Activated naive CD4-positive, alpha-beta T cell treated with anti-CD3 and anti-CD28 coated beads, Interleukin-2, amount 50 U/mL, for 72 hours (primary cell): ENCODE measurements at regions not wholly inside any gene's neighbourhood (a gene's known extent, or its start where the extent isn't known, plus 50 kb on each side); places are given as distances from the start of the nearest gene placed in this dataset.
"Not testable (repeated sequence)": the region's sequence is repeated elsewhere in the genome, so short reads cannot be mapped to it uniquely, and the experiment has no call there.

ENCODE experiments used
- ATAC-seq, 2 donors: fragments of 150-1000 bp; cut with Tn5 transposase; 2 replicates each; pipeline ENCODE4 v1.10.0; 2021; ENCODE audit warnings: mild to moderate bottlenecking in 2 of 2, moderate library complexity in 2 of 2
- DNase-seq, 2 donors: peaks; one replicate each; pipeline ENCODE4 v3.0.0; 2021 to 2022; ENCODE audit warnings: low spot score in 2 of 2
- H3K27ac Mint-ChIP-seq, 2 donors: one replicate each; pipeline ENCODE4 v1.8.0; 2022; ENCODE audit warnings: mild to moderate bottlenecking in 2 of 2, mixed read lengths in 2 of 2
- H3K36me3 Mint-ChIP-seq, 2 donors: one replicate each; pipeline ENCODE4 v1.8.0; 2022; ENCODE audit warnings: mixed read lengths in 2 of 2
- H3K9me3 Mint-ChIP-seq, 2 donors: one replicate each; pipeline ENCODE4 v1.8.0; 2022; ENCODE audit warnings: mixed read lengths in 2 of 2

DNA sequence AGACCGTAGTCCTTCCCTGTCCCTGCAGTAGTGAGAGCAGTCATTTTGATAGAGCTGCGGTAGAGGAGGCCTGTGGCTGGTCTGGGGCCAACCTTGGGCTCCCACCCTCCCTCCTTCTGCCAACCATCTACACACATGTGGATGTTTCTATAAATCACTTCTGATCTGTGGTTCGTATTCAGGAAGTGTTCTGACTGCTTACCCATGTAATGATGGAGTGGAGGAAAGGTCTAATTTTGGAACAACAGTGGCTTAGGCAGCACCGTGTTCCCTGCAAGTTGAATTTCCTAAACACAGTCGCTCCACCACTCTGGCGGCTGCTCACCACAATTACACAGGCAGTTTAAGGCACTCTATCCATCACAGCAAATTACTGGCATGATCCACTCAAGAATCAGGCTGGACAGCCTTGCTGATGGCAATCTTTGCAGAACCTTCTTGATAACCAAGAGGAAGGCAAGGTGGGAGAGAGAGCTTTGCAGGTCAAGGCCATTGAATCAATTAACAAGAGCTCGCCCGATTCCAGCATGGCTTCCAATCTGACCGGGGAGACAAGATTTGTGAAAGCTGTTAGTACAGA is 104.7 kb upstream of the VEPH1 start:
- no peaks in the 10 kb centered on the region for H3K36me3 Mint-ChIP-seq
- DNase-seq: no peak
- no peaks in the 10 kb centered on the region for H3K9me3 Mint-ChIP-seq
- H3K27ac Mint-ChIP-seq: no peak overlapping the region
- no peak for ATAC-seq

DNA sequence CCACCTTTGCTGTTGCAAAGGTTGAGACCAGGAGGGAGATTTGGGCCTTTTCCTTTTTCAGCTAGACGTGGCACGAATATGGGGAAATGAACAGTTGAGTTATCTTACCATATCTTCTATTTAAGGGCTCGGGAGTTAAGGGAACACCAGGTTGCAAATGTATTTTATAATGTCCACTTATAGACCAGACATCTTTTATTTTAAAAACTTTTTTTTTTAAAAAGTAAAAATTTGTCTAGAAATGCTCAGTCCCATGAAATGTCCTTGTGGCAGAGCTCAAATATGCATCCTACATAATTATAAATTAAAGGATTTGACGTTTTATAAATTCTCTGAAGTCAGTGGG is 103.6 kb upstream of the VEPH1 start:
- no peaks in the 10 kb centered on the region for H3K36me3 Mint-ChIP-seq

DNA sequence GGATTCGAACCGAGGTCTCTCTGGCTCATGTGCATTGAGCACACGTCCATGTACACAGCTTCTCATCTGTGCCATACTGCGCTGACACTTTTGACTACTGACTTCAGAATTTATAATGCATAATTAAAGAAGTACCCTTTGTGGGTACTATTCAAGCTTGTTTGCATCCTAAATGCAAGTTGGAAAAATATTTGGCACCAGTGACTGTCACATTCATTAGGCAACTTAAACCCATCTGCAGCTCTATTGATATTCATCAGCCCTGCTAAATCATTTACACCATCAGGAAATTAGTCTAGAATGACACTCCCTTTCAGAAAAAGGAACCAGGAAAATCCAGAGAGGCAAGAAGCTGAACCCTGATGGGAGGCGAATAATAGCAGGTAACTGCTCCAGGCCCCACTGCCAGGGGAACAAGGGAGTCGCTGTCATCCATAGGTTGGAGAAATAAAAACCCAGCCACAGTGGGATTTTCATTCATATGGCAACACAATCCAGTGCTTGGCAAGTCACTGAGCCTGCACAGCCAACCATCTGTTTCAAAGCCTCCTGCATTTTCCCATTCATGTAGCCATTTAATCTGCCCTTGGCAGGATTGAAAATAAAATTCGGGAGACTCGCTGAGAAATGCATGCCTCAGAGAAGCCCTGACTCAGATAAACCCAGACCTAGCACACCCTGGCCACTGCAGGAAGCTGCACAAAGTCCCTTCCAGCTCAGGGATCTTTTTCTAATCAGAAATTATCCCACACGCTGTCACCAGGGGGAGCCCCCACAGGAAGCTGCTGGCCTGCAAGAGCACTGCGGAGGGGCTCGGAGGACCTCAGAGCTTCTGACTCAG is 103.0 kb upstream of the VEPH1 start:
- Mint-ChIP-seq H3K9me3 (no peaks in the 10 kb centered on the region), H3K36me3 (no peaks in the 10 kb centered on the region), H3K27ac (peak overlapping the region in 1 of 2 donors; percentile 9)
- ATAC-seq (peak; percentile 89 to 92), DNase-seq (peak; percentile 57 to 74)

More for the DNA sequence above, 103.6 kb upstream of the VEPH1 start:
- no peak for DNase-seq
- Mint-ChIP-seq H3K9me3 (no peaks in the 10 kb centered on the region), H3K27ac (peak overlapping the region in 1 of 2 donors; percentile 9)
- ATAC-seq: no peak

DNA sequence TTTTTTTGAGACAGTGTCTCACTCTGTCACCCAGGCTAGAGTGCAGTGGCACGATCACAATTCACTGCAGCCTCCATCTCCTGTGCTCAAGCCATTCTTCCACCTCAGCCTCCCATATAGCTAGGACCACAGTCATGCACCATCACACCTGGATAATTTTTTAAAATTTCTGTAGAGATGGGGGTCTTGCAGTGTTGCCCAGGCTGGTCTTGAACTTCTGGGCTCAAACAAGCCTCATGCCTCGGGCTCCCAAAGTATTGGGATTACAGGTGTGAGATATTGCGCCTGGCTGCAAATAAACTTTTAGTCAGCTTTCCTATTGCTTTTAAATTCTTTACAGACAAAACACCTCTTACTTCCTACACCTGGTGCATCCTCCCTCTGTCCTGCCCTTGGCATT is 102.1 kb upstream of the VEPH1 start:
- ATAC-seq: no peak
- no peaks in the 10 kb centered on the region for H3K36me3 Mint-ChIP-seq
- no peaks in the 10 kb centered on the region for H3K9me3 Mint-ChIP-seq

DNA sequence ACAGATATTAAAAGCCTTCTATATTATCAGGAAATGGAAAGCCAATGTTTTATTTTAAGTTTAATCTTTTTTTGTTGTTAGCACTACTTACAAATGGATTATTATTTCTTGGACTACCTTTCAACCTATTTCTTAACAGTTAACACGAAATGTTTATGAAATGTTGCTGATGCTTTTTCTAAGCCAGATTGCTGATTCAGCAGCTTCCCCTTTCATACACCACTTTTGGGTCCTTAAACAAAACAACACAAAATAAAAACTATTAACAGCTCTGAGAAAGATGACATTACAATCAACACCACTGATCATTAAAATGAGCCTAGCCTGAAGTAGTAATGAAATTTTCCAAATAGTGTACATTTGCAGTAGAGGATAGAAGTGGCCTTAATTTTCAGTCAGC is 99.2 kb upstream of the VEPH1 start:
- Mint-ChIP-seq H3K9me3 (no peaks in the 10 kb centered on the region), H3K36me3 (no peaks in the 10 kb centered on the region), H3K27ac (no peak overlapping the region)
- no peak for DNase-seq
- no peak for ATAC-seq

More for the DNA sequence above, 102.1 kb upstream of the VEPH1 start:
- H3K27ac Mint-ChIP-seq: no peak overlapping the region
- DNase-seq: no peak

DNA sequence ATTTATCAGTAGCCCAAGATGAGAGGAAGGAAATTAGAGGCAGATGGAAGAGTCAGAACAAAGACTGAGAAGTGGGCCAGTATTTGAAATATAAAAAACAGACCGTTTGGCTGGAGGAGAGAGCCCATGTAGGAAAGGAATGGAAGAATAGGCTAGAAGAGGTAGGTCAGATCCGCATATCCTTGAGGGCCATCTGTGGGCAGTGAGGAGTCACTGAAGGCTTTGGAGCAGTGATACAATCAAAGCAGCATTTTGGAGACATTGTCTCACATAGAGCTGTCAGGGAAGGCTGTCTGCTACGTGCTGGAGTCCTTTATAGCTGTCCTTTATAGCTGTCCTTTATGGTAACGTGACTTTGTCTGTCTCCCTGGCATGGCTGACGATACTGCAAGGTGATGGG is 92.0 kb upstream of the VEPH1 start:
- DNase-seq (no peak), ATAC-seq (no peak)
- no peaks in the 10 kb centered on the region for H3K36me3 Mint-ChIP-seq
- no peaks in the 10 kb centered on the region for H3K9me3 Mint-ChIP-seq
- no peak overlapping the region for H3K27ac Mint-ChIP-seq

DNA sequence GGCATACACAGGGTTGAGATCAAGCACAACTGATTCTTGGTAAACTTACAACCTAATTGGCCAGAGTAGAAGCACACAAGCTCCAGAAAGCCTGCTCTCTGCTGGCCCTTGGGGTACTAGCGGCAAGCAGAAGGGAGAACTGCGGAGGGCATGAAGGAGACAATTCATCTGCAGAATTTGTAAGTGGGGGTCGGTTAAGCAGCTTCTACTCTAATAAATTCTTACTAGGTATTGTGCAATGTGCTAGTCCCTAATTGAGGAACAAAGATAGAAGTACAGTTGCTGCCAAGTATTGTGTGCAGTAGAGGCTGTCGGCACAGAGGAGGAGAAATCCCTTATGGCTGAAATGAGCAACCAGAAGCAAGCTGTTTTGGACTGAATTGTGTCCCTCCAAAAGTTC is 91.2 kb upstream of the VEPH1 start:
- Mint-ChIP-seq H3K27ac (no peak overlapping the region), H3K36me3 (no peaks in the 10 kb centered on the region), H3K9me3 (no peaks in the 10 kb centered on the region)
- no peak for ATAC-seq
- DNase-seq: no peak

DNA sequence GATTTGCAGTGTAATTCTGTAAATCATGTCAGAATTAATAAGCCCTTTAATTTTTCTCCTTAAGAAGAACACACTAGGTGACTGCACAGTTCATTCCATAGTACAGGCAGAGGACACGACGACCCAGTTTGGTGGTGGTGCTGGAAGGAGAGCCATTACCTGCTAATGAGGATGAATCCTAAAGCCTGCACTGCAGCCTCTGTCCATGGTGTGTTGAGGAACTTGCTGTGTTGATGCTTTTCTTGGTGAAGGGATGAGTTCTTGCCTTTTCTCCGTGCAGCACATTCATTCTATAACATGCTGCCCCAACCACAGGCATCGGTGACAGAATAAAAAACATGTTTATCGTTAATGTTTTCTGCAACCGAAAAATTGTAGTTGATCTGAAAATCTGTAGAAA is 89.6 kb upstream of the VEPH1 start:
- H3K27ac Mint-ChIP-seq: no peak overlapping the region
- ATAC-seq (no peak), DNase-seq (no peak)
- H3K36me3 Mint-ChIP-seq: no peaks in the 10 kb centered on the region
- H3K9me3 Mint-ChIP-seq: no peaks in the 10 kb centered on the region

DNA sequence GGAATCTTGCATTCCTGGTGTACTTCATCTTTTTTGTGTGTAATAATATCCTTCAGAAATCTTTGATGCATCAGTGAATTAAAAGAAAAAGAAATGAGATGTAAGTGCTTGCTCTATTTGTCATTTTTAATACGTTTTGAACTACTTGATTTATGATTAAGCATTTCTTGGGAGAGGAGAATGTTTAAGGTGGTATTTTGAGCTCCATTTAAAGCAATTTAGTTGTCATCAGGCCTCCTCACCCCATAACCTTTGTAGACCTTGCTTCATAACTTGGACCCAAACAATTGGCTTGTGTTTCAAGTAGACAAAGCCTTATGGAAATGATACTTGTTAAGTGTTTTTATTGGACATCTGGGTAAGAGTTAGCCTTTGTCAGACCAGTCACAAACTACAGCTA is 87.1 kb upstream of the VEPH1 start:
- H3K9me3 Mint-ChIP-seq: no peaks in the 10 kb centered on the region
- H3K36me3 Mint-ChIP-seq: no peaks in the 10 kb centered on the region
- DNase-seq (no peak), ATAC-seq (no peak)
- no peak overlapping the region for H3K27ac Mint-ChIP-seq

DNA sequence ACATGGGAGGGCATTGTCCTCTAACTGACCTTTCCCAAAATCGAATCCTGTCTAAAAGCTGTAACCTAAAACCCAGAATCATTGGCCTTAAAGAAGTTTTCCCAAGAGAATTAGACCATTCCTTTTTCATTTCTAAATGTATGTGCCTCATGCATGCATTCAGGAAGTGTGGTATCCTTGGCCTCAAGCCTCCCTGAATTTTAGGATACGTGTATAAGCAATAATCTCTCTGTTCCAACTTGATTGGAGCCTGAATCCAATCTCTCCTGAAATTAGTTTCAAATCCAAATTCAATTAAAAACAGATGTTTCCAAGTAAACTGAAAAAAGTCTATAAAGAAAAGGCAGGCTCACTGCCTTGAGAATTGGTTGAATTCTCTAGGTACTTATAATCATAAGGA is 86.0 kb upstream of the VEPH1 start:
- ATAC-seq (no peak), DNase-seq (no peak)
- Mint-ChIP-seq H3K27ac (no peak overlapping the region), H3K36me3 (no peaks in the 10 kb centered on the region), H3K9me3 (no peaks in the 10 kb centered on the region)

DNA sequence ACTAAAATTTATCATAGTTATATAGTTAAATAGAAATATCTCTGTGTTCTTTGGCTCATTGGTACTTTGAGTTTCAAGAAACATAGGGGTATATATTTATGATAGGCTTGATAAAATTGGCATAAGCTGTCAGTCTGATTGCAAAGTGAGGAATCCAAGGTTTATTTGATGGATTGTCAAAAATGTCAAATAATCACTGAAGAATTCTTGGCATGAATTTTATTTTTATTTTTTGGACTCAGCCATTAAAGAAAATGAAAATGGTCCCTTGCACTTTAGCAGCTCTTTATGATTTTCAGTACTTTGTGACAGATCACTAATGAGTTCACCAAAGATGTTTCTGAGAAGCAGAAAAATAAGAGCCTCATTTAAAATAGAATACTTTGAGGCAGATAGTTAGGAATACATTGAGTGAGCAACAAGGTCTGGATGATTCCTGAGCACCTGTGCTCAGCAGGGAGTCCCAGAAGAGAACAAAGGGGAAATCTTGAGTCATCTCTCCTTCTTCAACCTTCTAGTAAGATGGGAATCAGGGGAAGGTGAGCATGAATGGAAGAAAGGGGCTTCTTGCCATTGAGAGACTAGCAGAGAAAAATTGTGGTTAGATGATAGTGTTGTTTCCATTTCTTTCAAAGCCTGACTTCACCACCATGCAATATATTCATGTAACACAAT is 85.3 kb upstream of the VEPH1 start:
- H3K36me3 Mint-ChIP-seq: no peaks in the 10 kb centered on the region
- ATAC-seq (no peak), DNase-seq (no peak)
- H3K27ac Mint-ChIP-seq: no peak overlapping the region
- no peaks in the 10 kb centered on the region for H3K9me3 Mint-ChIP-seq

DNA sequence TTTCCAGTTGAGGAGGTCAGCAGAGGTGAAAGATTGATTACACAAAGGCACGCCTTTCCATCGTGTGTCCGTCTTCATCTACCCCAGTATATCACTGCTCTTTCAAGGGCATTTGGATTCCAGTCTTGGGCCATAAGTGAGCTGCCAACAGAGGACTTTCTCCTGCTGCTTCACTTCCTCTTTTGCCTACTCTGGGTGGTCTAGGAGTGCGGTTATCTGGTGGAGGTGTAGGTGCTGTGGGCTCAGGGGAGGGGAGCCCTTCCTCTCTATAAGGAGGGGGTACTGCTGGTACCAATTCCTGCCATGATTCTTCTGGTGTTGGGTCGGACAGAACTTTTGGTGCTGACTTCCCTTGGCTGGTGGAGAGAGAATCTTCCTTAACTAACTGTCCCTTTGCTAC is 83.1 kb upstream of the VEPH1 start:
- H3K36me3 Mint-ChIP-seq: no peaks in the 10 kb centered on the region
- no peaks in the 10 kb centered on the region for H3K9me3 Mint-ChIP-seq
- no peak overlapping the region for H3K27ac Mint-ChIP-seq
- DNase-seq: no peak
- ATAC-seq: no peak

DNA sequence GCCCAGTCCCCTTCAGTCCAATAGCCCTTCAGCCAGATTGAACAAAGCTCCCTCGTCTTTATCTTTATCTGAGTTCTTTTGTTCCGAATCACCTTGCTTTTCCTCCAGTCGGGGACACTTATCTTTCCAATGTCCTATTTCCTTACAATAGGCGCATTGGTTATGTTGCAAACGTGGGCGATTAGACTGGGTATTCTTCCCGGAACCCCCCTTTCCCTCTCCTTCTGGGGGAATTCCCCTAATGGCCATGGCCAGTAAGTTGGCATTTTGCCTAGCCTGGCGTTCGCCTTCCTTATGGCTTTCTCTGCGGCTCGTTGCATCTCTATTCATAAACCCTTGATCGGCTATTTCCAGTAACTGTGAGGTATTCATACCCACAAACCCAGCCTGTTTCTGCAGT is 82.2 kb upstream of the VEPH1 start:
- Mint-ChIP-seq H3K27ac (no peak overlapping the region), H3K9me3 (no peaks in the 10 kb centered on the region), H3K36me3 (no peaks in the 10 kb centered on the region)
- no peak for ATAC-seq
- DNase-seq: no peak

DNA sequence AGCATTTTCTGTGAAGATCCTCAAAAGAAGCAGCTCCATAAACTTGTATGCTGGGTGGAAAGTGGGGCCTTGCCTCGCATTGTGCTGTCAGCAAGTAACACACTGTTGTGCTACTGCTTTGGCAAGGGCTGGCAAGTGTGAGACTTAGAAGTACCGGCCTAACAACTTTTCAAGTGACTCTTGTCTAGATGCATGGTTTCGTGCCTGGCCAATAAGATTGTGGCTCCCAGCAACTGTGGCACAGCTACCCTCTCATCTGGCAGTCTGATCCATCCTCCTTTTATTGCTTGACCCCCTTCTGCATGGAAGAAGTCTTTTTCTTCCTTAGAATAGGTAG is 79.4 kb upstream of the VEPH1 start:
- H3K36me3 Mint-ChIP-seq: no peaks in the 10 kb centered on the region
- no peaks in the 10 kb centered on the region for H3K9me3 Mint-ChIP-seq
- DNase-seq: no peak
- H3K27ac Mint-ChIP-seq: no peak overlapping the region
- ATAC-seq: no peak

DNA sequence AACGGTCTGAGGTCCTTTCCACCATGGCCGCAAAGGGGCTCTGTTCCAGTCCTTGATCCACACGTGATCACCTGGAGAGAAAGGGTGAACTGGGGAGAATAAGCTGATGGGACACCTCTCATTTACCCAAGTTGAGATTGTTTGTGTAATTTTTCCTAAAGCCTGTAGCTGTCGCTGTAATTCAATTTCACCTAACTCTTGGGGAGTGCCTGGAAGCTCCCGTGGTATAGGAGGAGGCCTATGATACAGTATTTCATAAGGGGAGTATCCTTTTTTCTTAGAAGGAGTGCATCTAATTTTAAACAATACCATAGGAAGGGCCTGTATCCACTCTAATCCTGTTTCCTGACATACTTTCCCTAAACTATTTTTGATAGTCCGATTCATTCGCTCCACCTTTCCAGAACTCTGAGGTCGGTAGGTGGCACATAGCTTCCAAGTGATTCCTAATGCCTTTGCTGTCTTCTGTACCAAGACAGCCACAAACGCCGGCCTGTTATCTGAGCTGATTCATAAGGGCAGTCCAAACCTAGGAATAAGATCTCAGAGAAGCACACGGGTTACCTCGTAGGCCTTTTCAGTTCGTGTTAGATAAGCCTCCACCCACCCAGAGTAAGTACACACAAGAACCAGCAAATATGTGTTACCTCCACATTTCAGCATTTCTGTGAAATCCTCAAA is 78.9 kb upstream of the VEPH1 start:
- ATAC-seq, H3K9me3 Mint-ChIP-seq, DNase-seq, H3K36me3 Mint-ChIP-seq, H3K27ac Mint-ChIP-seq: not testable (repeated sequence)

DNA sequence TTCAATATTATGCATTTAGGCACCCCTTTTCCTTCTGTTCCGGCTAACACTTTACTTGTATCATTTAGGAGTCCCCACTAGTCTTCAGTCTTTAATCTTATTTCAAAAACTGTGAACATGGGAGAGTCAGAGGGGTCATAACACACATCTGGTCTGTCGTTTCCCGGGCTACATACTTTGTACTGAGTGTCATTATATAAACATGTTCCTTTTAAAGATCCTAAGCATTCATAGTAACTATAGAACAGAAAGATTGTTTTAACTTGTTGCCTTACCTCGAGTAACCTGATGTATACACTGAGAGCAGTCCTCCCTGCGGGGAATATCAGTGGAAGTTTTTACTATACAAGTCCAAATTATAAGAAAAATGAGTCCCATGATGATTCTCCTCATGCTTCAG is 78.2 kb upstream of the VEPH1 start:
- ATAC-seq (no peak), DNase-seq (no peak)
- Mint-ChIP-seq H3K27ac (no peak overlapping the region), H3K9me3 (no peaks in the 10 kb centered on the region), H3K36me3 (no peaks in the 10 kb centered on the region)

DNA sequence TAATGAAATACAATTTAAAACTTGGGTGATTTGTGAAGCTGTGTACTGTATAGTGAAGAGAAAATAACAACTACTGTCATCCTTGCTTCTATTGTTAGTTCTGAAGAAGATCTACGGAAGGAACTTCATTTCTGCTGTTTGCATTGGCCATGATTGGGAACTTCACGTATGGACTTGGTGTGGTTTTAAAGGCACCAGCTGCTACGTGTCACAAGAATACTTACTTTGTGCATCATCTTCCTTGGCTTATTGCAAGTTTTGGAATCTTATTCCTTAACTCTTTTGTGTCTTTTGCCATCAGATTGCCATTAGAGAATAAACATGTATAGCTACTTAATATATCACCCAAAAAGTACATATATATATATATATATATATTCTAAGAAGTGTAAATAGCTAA is 75.0 kb upstream of the VEPH1 start:
- ATAC-seq: no peak
- DNase-seq: no peak
- Mint-ChIP-seq H3K9me3 (no peaks in the 10 kb centered on the region), H3K27ac (no peak overlapping the region), H3K36me3 (no peaks in the 10 kb centered on the region)
